GM12891 (cell line): ENCODE measurements at regions not wholly inside any gene's neighbourhood (a gene's known extent, or its start where the extent isn't known, plus 50 kb on each side); places are given as distances from the start of the nearest gene placed in this dataset.

Source experiments
- POLR2A ChIP-seq: IDR thresholded peaks from 2 replicates; pipeline ENCODE4 v1.6.1; 2011; ENCODE audit warnings: low read depth, low read length, control low read depth
- POLR2AphosphoS5 ChIP-seq: IDR thresholded peaks from 2 replicates; pipeline ENCODE4 v1.6.1; 2011; ENCODE audit warnings: low read depth, low read length, control low read depth
- SPI1 ChIP-seq: IDR thresholded peaks from 2 replicates; pipeline ENCODE4 v1.6.1; 2011; ENCODE audit warnings: low read depth, low read length, control low read depth

DNA sequence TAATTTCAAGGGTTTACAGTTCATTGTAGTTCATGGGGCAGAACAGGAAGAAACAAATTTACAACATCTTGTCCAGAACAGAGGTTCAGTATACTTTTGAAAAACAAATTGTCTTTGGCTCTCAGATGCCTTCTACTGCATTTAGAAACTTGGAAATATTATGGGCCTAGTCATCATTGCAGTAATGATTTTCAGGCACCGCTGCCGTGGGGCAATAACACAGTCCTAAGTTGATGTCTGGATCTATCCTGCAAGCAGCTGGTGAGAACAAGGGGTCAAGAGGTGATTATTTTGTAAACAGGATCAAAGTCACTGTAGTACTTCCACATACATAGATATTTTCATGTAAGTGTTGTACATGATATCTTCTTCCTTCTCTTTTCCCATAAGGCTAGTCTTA is 82.5 kb upstream of the CAST start:
- TF ChIP-seq POLR2A: no peak
- no peak for TF ChIP-seq POLR2AphosphoS5
- no peak for TF ChIP-seq SPI1
